Esophagus muscularis mucosa (tissue), 4 donors: ENCODE measurements at regions not wholly inside any gene's neighbourhood (a gene's known extent, or its start where the extent isn't known, plus 50 kb on each side); places are given as distances from the start of the nearest gene placed in this dataset.

ENCODE experiments used
- DNase-seq: peaks from one replicate; pipeline ENCODE4 v3.0.0-alpha.2; 2017; ENCODE audit errors: extremely low spot score
- H3K27ac ChIP-seq, 4 donors: fragments of 200-600 bp; sonication (generic); replicated peaks in 1 of 4; 1 replicate in 3 of 4; 2 replicates in 1 of 4; pipeline ENCODE4 v1.5.1; 2016 to 2019; ENCODE audit warnings: mild to moderate bottlenecking in 1 of 4
- H3K27me3 ChIP-seq, 4 donors: fragments of 200-600 bp; sonication (generic); one replicate each; pipeline versions ENCODE4 v1.5.1 to v1.6.0; 2016 to 2019
- H3K36me3 ChIP-seq, 4 donors: fragments of 200-600 bp; sonication (generic); one replicate each; pipeline ENCODE4 v1.5.1; 2016 to 2019
- H3K4me1 ChIP-seq, 4 donors: fragments of 200-600 bp; sonication (generic); one replicate each; pipeline ENCODE4 v1.5.1; 2016 to 2019
- H3K4me3 ChIP-seq, 4 donors: fragments of 200-600 bp; sonication (generic); 1 replicate in 2 of 4; 2 replicates in 2 of 4; pipeline ENCODE4 v1.5.1; 2016 to 2019; ENCODE audit warnings: mild to moderate bottlenecking in 4 of 4, moderate library complexity in 1 of 4
- H3K9me3 ChIP-seq, 4 donors: fragments of 200-600 bp; sonication (generic); 1 replicate in 3 of 4; 2 replicates in 1 of 4; pipeline ENCODE4 v1.5.1; 2016 to 2019
- EP300 ChIP-seq: sonication (generic); formaldehyde crosslinking; IDR thresholded peaks from one replicate; pipeline ENCODE4 v1.6.1; 2017; ENCODE audit warnings: antibody characterized with exemption
- POLR2A ChIP-seq: fragments of 450-650 bp; IDR thresholded peaks from one replicate; pipeline ENCODE4 v1.6.1; 2017; ENCODE audit warnings: antibody characterized with exemption, moderate library complexity, mild to moderate bottlenecking, low read depth
- POLR2AphosphoS5 ChIP-seq, 2 donors: sonication (generic); formaldehyde crosslinking; IDR thresholded peaks; one replicate each; pipeline ENCODE4 v1.6.1; 2017; ENCODE audit warnings: antibody characterized with exemption in 2 of 2
- WGBS: methylation state at CpG from one replicate; pipeline ENCODE4 v1.1.5; 2018; 5-methylcytosine and 5-hydroxymethylcytosine counted together
- intact Hi-C: fragments of 100-400 bp; cut with DNase I; formaldehyde crosslinking; loops from one replicate; pipeline ENCODE4 v1.15.1; 2023
- TF ChIP-seq, protein P1 (sequence below), 3 experiments: fragments of 200-600 bp in 2 of 3; fragments of 450-650 bp in 1 of 3; sonication (generic) in 2 of 3; IDR thresholded peaks; one replicate each; pipeline ENCODE4 v1.5.1; 2017 to 2019; ENCODE audit warnings: antibody characterized with exemption in 3 of 3, mild to moderate bottlenecking in 2 of 3, moderate library complexity in 1 of 3

- no peak overlapping the region for H3K4me3 ChIP-seq
- H3K36me3 ChIP-seq = no peaks in the 10 kb centered on the region
- TF ChIP-seq, protein P1, sequence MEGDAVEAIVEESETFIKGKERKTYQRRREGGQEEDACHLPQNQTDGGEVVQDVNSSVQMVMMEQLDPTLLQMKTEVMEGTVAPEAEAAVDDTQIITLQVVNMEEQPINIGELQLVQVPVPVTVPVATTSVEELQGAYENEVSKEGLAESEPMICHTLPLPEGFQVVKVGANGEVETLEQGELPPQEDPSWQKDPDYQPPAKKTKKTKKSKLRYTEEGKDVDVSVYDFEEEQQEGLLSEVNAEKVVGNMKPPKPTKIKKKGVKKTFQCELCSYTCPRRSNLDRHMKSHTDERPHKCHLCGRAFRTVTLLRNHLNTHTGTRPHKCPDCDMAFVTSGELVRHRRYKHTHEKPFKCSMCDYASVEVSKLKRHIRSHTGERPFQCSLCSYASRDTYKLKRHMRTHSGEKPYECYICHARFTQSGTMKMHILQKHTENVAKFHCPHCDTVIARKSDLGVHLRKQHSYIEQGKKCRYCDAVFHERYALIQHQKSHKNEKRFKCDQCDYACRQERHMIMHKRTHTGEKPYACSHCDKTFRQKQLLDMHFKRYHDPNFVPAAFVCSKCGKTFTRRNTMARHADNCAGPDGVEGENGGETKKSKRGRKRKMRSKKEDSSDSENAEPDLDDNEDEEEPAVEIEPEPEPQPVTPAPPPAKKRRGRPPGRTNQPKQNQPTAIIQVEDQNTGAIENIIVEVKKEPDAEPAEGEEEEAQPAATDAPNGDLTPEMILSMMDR (IDR thresholded peaks at IDR 0.05) = no peak
- no peak for TF ChIP-seq EP300
- TF ChIP-seq POLR2AphosphoS5 (IDR thresholded peaks at IDR 0.05) = no peak
- no peak for TF ChIP-seq POLR2A
- no peak overlapping the region for H3K27ac ChIP-seq
- H3K9me3 ChIP-seq = no peaks in the 10 kb centered on the region
- DNase-seq = no peak
- 85% methylated on average over 7 of the region's 7 CpGs for WGBS
- H3K27me3 ChIP-seq = no peaks in the 10 kb centered on the region
- intact Hi-C loops = no loop called here
- peaks cover 0 to 7% (median 4%) of the 10 kb centered on the region in 4 donors for H3K4me1 ChIP-seq
Measured at GRCh38 chr13:99119656-99120055, 81.0 kb upstream of the UBAC2 start.

DNA sequence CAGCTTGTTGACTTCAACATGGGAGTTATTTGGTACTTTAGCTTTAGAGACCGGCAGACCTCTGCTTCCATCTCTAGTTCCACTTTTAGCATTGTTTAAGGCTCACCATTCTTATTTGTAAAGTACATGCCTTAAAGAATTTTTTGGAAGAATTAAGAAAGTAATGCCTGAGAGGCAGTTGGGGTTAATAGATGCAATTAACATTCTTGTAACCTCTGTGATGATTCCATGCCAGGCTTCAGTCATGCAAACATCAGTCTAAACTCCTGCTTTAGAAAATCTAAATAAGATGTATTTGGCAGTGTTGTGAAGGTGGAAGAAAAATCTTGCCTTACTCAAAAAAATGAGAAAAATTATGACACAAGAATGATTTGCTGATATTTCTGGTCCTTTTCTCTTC lies 79.9 kb upstream of the UBAC2 start:
- TF ChIP-seq POLR2A = no peak
- no peak for TF ChIP-seq EP300
- TF ChIP-seq, protein P1 (IDR thresholded peaks at IDR 0.05) = no peak
- TF ChIP-seq POLR2AphosphoS5 (IDR thresholded peaks at IDR 0.05) = no peak
- H3K27ac ChIP-seq = no peak overlapping the region
- intact Hi-C loops = no loop called here
- no peaks in the 10 kb centered on the region for H3K36me3 ChIP-seq
- H3K27me3 ChIP-seq = no peaks in the 10 kb centered on the region
- peaks cover 0 to 13% (median 9%) of the 10 kb centered on the region in 4 donors for H3K4me1 ChIP-seq
- no peaks in the 10 kb centered on the region for H3K9me3 ChIP-seq
- 96% methylated on average over 1 of the region's 1 CpG for whole genome bisulfite sequencing
- no peak for DNase-seq
- no peak overlapping the region for H3K4me3 ChIP-seq

GRCh38 chr13:99122171-99122570 lies 78.5 kb upstream of the UBAC2 start:
- Histone ChIP-seq H3K27me3 (no peaks in the 10 kb centered on the region), H3K36me3 (no peaks in the 10 kb centered on the region), H3K4me1 (peaks cover 0 to 14% (median 9%) of the 10 kb centered on the region in 4 donors), H3K9me3 (no peaks in the 10 kb centered on the region), H3K4me3 (no peak overlapping the region), H3K27ac (no peak overlapping the region)
- intact Hi-C loops = no loop called here
- TF ChIP-seq, protein P1 (IDR thresholded peaks at IDR 0.05) = no peak
- TF ChIP-seq POLR2A (no peak), POLR2AphosphoS5 (IDR thresholded peaks at IDR 0.05) (no peak), EP300 (no peak)
- no peak for DNase-seq
- WGBS = 75% methylated on average over 2 of the region's 2 CpGs

DNA sequence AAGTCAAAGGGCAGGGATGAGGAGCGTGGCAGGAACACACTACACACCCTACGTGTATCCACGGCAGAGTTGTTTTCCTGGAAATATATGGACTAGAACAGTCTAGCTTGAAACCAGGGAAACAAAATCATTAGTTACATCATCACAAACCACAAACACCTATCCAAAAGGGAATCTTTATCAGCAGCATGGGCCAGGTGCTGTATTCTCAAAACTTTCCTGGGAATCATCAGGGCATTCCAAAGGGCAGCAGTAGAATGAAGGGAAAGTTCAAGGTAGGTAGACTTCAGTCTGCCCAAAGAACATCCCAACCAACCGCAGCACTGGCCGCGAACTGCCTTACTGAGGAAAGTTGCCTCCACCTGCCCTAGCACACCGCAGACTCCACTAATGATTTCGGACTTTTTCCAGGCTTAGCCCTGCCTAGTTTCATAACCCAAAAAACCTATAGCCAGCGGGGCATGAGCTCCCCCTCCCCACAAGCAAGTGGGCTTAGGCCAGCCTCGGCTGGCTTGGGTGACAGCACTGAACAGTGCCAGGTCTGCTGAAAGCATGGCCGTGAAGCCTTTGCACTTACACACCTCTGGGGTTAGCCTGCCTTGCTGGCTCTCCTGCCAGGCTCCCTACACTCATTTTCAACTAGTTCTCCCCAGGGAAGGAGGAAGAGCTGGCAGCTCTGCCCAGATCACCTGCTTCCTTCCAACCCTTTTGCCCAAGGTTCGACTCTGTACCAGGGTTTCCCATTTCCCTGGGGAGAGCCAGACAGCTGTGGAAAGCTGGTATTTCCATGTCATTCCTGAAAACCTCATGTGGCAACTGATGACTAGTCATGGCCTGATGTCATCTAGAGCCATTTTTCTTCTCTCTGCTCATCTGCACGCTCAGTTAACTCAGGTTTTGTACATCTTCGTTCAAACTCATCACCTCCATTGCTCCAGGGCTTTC lies 77.3 kb upstream of the UBAC2 start:
- no peak for DNase-seq
- no peak overlapping the region for H3K27ac ChIP-seq
- 90% methylated on average over 8 of the region's 14 CpGs for WGBS
- H3K36me3 ChIP-seq = no peaks in the 10 kb centered on the region
- no peak for TF ChIP-seq POLR2AphosphoS5 (IDR thresholded peaks at IDR 0.05)
- TF ChIP-seq POLR2A = no peak
- TF ChIP-seq, protein P1 (IDR thresholded peaks at IDR 0.05) = no peak
- TF ChIP-seq EP300 = no peak
- peaks cover 0 to 14% (median 9%) of the 10 kb centered on the region in 4 donors for H3K4me1 ChIP-seq
- H3K9me3 ChIP-seq = no peaks in the 10 kb centered on the region
- intact Hi-C loops = no loop called here
- no peaks in the 10 kb centered on the region for H3K27me3 ChIP-seq
- H3K4me3 ChIP-seq = no peak overlapping the region
